GM18502 (cell line): ENCODE measurements at regions not wholly inside any gene's neighbourhood (a gene's known extent, or its start where the extent isn't known, plus 50 kb on each side); places are given as distances from the start of the nearest gene placed in this dataset.
"Not testable (repeated sequence)": the region's sequence is repeated elsewhere in the genome, so short reads cannot be mapped to it uniquely, and the experiment has no call there.

Source experiments
- ATAC-seq: cut with Tn5 transposase; IDR thresholded peaks from one replicate; pipeline ENCODE4 v1.9.1; 2021; ENCODE audit warnings: mild to moderate bottlenecking; ENCODE audit not compliant: unreplicated experiment, poor library complexity

- no peak for ATAC-seq
These were observed 86.5 kb upstream of the ABCC4 start for GRCh38 chr13:95387733-95388207.

DNA sequence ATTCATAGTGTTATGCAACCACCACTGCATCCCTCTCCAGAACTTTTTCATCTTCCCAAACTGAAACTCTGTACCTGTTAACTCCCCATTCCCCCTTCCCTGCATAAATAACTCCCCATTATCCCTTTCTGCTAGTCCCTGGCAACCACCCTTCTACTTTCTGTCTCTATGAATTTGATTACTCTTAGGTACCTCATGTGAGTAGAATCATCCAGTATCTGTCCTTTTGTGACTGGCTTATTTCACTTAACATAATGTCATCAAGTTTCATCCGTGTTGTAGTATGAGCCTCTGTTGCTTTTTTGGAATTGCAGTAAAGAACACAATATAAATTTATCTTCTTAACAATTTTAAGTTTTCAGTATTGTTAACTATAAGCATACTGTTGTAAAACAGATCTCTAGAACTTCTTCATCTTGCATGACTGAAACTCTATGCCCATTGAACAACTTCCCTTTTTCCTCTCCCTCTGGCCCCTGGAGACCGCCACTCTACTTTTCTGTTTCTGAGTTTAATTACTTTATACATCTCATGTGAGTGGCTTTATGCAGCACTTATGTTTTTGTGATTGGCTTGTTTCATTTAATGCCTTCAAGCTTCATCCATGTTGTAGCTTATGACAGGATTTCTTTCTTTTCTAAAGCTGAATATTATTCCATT lies 87.3 kb upstream of the ABCC4 start:
- peak; percentile 49 for ATAC-seq

GRCh38 chr13:95391362-95391761 lies 90.1 kb upstream of the ABCC4 start:
- no peak for ATAC-seq

DNA sequence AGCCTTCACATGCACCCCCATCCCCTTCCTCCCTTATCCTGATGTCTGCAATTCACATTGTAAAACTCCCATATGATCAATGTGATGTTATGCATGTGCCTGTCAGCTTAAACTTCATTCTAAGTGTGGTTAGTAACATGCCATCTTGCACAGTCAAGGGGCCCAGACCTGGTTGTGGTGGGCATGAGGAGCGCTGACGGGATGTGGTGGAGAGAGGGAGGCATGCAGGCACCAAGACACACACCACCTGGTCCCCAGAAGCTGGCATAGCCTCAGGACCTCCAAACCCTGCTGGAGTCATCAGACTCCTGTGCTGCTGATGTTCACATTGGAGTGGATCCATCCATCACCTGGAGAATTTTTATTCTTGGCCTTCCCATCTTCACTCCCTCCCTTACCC lies 90.5 kb upstream of the ABCC4 start:
- no peak for ATAC-seq

DNA sequence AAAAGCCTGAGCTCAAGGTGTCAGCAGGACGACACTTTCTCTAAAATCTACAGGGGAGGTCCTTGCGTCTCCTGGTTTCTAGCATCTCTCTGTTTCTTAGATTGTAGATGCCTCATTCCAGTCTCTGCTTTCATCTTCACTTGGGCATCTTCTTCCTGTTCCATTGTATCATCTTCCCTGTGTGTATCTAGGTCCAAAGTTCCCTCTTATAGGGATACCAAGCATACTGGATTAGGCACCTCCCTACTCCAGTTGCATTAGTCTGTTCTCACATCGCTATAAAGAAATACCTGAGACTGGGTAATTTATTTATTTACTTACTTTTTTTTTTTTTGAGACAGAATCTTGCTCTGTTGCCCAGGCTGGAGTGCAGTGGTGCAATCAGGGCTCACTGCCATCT lies 91.3 kb upstream of the ABCC4 start:
- no peak for ATAC-seq

DNA sequence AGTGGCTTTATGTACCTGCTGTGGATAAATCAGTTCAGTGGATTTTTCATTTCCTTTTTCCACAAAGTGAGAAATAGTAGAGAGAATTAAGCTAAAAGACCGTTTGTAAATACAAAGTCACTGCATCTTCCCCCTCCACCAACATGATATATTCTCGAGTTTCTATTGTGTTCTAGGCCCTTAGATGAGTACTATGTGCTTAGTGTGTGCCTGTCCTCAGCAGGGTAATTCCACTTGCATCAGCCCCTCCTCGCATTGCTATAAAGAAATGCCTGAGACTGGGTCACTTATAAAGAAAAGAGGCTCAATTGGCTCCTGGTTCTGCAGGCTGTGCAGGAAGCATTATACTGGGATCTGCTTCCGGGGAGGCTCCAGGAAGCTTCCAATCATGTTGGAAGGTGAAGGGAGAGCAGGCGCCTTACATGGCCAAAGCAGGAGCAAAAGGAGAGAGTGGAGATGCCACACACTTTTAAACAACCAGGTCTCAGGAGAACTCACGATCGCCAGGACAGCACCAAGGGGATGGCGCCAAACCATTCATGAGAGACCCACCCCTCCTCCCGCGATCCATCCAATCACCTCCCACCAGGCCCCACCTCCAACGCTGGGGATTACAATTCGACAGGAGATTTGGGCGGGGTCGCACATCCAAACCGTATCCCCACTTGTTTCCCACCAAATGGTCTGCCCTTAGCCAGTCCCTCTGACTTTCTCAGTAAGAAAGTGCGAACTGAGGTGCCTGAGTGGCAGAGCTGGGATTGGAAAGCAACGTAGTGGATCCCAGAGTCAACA lies 102.3 kb upstream of the ABCC4 start:
- peak; percentile 33 for ATAC-seq

GRCh38 chr13:95404141-95404882 lies 103.1 kb upstream of the ABCC4 start:
- peak; percentile 86 for ATAC-seq

GRCh38 chr13:95406176-95406575 lies 104.9 kb upstream of the ABCC4 start:
- no peak for ATAC-seq

- ATAC-seq, result no peak
These were observed 110.3 kb upstream of the ABCC4 start for GRCh38 chr13:95411428-95412040.

GRCh38 chr13:95418946-95419345 lies 117.7 kb upstream of the ABCC4 start:
- no peak for ATAC-seq

- peak; percentile 82 for ATAC-seq
These were observed 119.2 kb upstream of the ABCC4 start for GRCh38 chr13:95420501-95420900.

DNA sequence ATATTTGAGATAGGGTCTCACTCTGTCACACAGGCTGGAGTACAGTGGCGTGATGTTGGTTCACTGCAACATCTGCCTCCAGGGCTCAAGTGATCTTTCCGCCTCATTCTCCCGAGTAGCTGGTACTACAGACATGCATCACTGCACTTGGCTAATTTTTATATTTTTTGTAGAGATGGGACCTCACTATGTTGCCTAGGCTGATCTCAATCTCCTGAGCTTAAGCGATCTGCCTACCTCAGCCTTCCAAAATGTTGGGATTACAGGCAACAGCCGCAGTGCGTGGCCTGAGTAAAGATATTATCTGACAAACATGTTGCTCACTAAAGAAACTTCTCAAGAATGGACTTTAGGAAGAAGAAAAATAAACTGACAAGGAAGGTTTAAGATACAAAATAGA lies 125.4 kb upstream of the ABCC4 start:
- ATAC-seq, result no peak

DNA sequence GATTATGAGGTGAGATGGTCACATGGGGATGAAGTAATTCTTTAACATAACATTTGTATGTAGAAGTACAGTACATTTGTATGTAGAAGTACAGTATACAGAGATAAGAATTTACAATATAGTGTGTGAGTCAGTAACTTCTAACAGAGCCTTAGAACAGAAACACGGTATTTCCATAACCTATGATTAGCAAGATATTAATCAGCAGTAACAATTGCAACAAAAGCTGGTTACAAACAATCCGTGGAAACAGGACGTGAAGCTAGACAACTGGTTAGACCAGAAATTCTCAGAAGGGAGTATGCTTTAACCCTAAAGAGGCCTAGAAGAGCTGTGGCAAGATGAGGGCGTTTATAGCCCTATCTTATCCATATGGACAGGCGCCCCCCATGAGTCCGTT lies 122.0 kb upstream of the CLDN10 start:
- ATAC-seq, result not testable (repeated sequence)

DNA sequence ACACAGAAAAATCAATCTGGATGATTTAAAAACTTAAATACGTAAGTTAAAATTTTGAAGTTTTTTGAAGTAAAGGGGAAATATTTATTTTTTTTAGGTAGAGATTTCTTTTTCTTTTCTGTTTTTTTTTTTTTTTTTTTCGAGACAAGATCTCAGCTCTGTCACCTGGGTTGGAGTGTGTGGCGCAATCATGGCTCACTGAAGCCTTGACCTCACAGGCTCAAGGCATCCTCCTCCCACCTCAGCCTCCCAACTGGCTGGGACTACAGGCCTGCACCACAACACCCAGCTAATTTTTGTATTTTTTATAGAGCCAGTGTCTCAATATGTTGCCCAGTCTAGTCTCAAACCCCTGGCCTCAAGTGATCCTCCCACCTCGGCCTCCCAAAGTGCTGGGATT lies 120.4 kb upstream of the CLDN10 start:
- no peak for ATAC-seq

DNA sequence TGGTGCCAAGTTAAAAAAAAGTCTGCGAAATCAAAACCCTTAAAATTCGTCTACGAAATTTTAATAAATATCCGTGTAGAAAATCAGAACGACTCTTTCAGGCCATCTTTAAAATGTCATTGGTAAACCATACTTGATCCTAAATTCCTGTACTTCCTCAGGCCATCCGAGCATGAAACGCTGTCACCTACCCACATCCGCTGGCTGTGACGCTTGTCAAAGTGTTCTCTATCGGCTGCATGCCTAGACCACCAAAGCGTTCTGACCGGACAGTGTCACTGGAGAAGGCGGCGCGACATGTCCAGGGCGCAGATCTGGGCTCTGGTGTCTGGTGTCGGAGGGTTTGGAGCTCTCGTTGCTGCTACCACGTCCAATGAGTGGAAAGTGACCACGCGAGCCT lies 119.0 kb upstream of the CLDN10 start:
- ATAC-seq, result no peak

DNA sequence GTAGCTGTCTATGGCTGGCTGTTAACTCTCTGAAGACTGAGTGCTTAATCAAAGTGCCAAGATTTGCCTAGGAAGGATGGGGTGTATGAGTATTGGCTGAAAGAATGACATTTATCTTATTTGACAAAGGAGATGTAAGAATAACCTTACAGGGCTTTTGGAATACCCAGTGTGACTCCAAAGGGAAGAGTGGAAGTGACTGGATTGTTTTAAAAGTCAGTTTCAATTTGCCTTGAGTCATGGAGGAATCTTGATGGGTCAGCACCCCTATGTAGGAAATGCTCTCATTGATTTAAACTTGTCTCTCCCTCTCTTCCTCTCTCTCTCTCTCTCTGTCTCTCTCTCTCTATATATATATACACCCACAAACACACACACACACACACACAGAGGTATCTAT lies 118.4 kb upstream of the CLDN10 start:
- no peak for ATAC-seq

DNA sequence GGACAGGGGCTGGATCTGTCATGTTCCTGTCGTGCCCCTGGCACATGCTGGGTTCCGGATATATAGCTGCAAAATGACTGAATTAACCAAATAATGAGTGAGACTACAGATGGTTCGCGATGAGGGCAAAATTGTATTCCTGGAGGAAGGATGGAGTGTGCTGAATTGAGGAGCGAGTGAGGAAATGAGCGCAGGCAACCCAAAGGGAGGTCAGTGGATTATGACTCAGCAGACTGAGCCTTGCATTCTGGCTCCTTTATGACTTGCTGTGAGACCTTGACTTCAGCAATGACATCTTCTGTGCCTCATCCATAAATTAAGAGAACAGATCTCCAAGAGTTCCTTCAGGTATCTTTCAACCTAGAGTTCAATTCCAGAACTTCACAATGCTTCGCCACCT lies 115.0 kb upstream of the CLDN10 start:
- no peak for ATAC-seq

DNA sequence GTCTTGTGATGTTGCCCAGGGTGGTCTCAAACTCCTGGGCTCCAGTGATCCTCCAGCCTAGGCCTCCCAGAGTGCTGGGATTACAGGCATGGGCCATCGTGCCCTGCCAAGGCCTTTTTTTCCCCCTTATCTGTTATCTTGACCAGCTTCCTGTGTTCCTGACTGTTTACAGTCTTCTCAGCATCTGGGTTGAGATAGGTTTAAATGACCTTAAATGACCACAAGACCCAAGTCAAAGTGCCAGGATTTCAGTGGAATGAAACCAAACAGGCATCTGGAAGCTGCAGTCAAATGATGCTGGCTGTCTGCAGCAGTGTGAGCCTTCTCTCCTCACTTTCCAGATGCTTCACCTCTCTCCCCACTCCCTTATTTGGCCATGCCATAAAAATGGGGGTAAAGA lies 114.2 kb upstream of the CLDN10 start:
- no peak for ATAC-seq

- no peak for ATAC-seq
These were observed 112.0 kb upstream of the CLDN10 start for GRCh38 chr13:95440441-95441088.

GRCh38 chr13:95441326-95441725 lies 111.2 kb upstream of the CLDN10 start:
- no peak for ATAC-seq
